ENCODE measurements at regions not wholly inside any gene's neighbourhood (a gene's known extent, or its start where the extent isn't known, plus 50 kb on each side); places are given as distances from the start of the nearest gene placed in this dataset.

DNA sequence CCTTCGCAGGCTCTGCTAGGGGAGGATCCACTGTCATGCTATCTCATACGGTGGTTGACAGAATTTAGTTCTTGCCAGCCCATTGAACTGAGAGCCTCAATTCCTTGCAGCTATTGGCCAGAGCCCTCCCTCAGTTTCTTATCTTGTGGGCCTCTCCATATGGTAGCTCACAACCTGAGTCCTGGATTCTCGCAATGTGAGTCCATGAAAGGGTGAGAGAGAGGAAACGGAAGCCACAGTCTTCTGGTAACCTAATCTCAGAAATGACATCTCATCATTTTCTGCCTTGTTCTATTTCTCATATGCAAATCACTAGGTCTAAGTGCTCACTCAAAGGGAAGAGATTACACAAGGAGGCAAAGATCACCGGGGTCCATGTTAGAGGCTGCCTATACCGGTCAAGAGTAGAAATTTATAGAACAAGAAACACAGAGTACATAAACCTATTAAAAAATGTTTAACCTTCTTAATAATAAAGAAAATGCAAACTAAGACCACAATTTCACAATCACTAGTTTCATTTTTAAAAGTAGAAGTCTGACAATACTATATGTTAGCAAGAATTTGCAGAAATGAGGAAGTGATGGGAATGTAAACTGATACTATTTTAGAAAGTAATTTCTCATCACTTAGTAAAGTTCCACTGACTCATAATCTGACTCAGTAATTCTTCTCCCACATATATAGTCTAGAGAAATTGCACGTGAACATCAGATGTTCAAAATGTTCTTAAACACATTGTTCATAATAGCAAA is 378.4 kb upstream of the AGTR1 start:
- no peak for ATAC-seq
- no peaks in the 10 kb centered on the region for H3K9me3 ChIP-seq
- H3K4me1 ChIP-seq = no peaks in the 10 kb centered on the region
- H3K27ac ChIP-seq = no peak overlapping the region
- H3K36me3 ChIP-seq = no peaks in the 10 kb centered on the region
- H3K27me3 ChIP-seq = no peaks in the 10 kb centered on the region
- in situ Hi-C loops (cut with MboI; ENCODE audit: low sequenced_read_pairs in 4 of 4) = no loop called here
- TF ChIP-seq POLR2A (IDR thresholded peaks at IDR 0.05) = no peak
- TF ChIP-seq, protein P1, sequence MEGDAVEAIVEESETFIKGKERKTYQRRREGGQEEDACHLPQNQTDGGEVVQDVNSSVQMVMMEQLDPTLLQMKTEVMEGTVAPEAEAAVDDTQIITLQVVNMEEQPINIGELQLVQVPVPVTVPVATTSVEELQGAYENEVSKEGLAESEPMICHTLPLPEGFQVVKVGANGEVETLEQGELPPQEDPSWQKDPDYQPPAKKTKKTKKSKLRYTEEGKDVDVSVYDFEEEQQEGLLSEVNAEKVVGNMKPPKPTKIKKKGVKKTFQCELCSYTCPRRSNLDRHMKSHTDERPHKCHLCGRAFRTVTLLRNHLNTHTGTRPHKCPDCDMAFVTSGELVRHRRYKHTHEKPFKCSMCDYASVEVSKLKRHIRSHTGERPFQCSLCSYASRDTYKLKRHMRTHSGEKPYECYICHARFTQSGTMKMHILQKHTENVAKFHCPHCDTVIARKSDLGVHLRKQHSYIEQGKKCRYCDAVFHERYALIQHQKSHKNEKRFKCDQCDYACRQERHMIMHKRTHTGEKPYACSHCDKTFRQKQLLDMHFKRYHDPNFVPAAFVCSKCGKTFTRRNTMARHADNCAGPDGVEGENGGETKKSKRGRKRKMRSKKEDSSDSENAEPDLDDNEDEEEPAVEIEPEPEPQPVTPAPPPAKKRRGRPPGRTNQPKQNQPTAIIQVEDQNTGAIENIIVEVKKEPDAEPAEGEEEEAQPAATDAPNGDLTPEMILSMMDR (IDR thresholded peaks at IDR 0.05 in 4 of 5, conservative IDR thresholded peaks at IDR 0.05 in 1 of 5) = no peak
- intact Hi-C loops (cut with DNase I; ENCODE audit: low total_unique reads) = no loop called here
- H3K4me3 ChIP-seq = no peak overlapping the region
- DNase-seq = no peak

DNA sequence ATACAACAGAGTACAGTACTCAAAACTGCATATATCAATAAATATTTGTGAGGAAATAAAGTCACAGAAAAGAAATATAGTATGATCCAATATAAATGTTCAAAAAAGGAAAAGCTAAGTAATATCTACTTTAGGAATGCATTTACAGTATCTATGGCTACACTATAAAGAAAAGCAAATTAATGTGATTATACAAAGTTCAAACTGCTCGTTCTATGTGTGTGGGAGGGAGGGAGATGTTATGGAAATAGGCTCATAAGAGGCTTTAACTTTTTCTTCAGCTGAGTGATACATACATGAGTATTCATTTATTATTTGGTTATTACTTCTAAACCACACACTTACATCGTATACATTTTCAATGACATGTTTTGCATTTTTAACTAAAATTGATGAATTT is 377.7 kb upstream of the AGTR1 start:
- in situ Hi-C loops (cut with MboI; ENCODE audit: low sequenced_read_pairs in 4 of 4) (no loop called here), intact Hi-C loops (cut with DNase I; ENCODE audit: low total_unique reads) (no loop called here)
- no peaks in the 10 kb centered on the region for H3K9me3 ChIP-seq
- H3K4me1 ChIP-seq = no peaks in the 10 kb centered on the region
- no peak overlapping the region for H3K27ac ChIP-seq
- H3K4me3 ChIP-seq = no peak overlapping the region
- ATAC-seq (no peak), DNase-seq (no peak)
- no peaks in the 10 kb centered on the region for H3K36me3 ChIP-seq
- no peaks in the 10 kb centered on the region for H3K27me3 ChIP-seq
- TF ChIP-seq, protein P1 (IDR thresholded peaks at IDR 0.05 in 4 of 5, conservative IDR thresholded peaks at IDR 0.05 in 1 of 5) = no peak
- TF ChIP-seq POLR2A (IDR thresholded peaks at IDR 0.05) = no peak

DNA sequence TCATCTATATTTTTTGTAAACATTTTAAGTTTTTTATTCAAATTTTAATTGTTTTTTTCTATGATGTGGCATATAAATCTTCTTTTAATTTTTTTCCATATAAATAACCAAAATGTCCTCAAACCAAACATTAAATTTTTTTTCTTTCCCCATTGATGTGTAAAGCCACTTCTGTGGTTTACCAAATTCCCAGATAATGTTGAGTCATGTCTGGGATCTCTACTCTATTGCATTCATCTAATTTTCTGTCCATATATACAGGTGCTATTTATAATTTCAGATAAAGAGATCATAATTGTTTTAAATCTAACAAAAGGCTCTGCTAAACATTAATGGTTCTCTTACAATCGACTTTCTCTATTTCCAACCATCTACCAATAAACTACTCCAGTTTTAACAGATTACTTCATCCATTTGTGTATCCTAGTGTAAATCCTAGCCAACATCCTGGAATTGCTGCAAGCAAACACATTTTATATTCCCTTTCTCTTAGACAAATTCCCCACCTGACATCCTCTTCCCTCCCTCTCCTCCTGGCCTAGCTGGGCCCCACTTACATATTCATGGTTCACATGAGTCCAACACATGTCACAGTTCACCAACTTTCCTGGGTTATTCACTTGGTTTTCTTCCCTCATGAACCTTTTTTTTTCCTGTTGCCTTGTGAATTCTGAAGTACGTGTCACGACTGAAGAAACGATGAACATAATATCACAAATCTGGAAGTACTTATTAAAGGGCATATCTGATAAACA is 368.0 kb upstream of the AGTR1 start:
- no peak overlapping the region for H3K27ac ChIP-seq
- no peaks in the 10 kb centered on the region for H3K27me3 ChIP-seq
- H3K4me3 ChIP-seq = no peak overlapping the region
- ATAC-seq (no peak), DNase-seq (no peak)
- TF ChIP-seq, protein P1 (IDR thresholded peaks at IDR 0.05 in 4 of 5, conservative IDR thresholded peaks at IDR 0.05 in 1 of 5) = no peak
- no peak for TF ChIP-seq POLR2A (IDR thresholded peaks at IDR 0.05)
- intact Hi-C loops (cut with DNase I; ENCODE audit: low total_unique reads) = no loop called here
- no peaks in the 10 kb centered on the region for H3K4me1 ChIP-seq
- in situ Hi-C loops (cut with MboI; ENCODE audit: low sequenced_read_pairs in 4 of 4) = no loop called here
- H3K36me3 ChIP-seq = no peaks in the 10 kb centered on the region
- no peaks in the 10 kb centered on the region for H3K9me3 ChIP-seq

DNA sequence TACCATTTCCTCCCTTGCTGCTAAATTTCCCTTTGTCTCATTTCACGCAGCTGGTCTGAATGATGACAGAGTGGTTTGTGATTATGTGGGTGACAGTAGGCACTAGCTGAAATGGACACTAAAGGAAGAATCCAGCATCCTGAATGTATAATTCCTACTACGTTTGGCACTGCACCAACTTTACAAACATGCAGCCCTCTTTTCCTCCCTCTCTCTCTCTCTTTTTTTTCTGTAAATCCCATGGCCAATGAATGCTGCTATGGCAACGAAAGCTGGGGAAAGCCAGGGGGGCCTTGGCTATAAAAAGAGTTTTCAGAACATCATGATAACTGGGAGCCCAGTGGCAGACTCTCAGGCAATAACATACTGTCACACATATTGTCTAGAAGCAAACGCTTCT is 367.2 kb upstream of the AGTR1 start:
- Histone ChIP-seq H3K9me3 (no peaks in the 10 kb centered on the region), H3K36me3 (no peaks in the 10 kb centered on the region), H3K27ac (no peak overlapping the region), H3K4me1 (no peaks in the 10 kb centered on the region), H3K27me3 (no peaks in the 10 kb centered on the region), H3K4me3 (no peak overlapping the region)
- intact Hi-C loops (cut with DNase I; ENCODE audit: low total_unique reads) (no loop called here), in situ Hi-C loops (cut with MboI; ENCODE audit: low sequenced_read_pairs in 4 of 4) (no loop called here)
- DNase-seq = no peak
- no peak for ATAC-seq
- TF ChIP-seq, protein P1 (IDR thresholded peaks at IDR 0.05 in 4 of 5, conservative IDR thresholded peaks at IDR 0.05 in 1 of 5) = no peak
- TF ChIP-seq POLR2A (IDR thresholded peaks at IDR 0.05) = no peak
